ENCODE measurements at regions not wholly inside any gene's neighbourhood (a gene's known extent, or its start where the extent isn't known, plus 50 kb on each side); places are given as distances from the start of the nearest gene placed in this dataset.

- TF ChIP-seq GATA2 (IDR thresholded peaks at IDR 0.05; ENCODE audit: low read depth, low read length), result no peak
- TF ChIP-seq GATA3 (IDR thresholded peaks at IDR 0.05; ENCODE audit: low read depth, low read length), result no peak
Measured at GRCh38 chr3:110928016-110928662, 143.5 kb upstream of the NECTIN3 start.

- TF ChIP-seq GATA3 (IDR thresholded peaks at IDR 0.05; ENCODE audit: low read depth, low read length), result no peak
- TF ChIP-seq GATA2 (IDR thresholded peaks at IDR 0.05; ENCODE audit: low read depth, low read length), result no peak
Measured at GRCh38 chr3:110929816-110930215, 141.8 kb upstream of the NECTIN3 start.

- no peak for TF ChIP-seq GATA2 (IDR thresholded peaks at IDR 0.05; ENCODE audit: low read depth, low read length)
- no peak for TF ChIP-seq GATA3 (IDR thresholded peaks at IDR 0.05; ENCODE audit: low read depth, low read length)
Measured at GRCh38 chr3:110932567-110932966, 139.0 kb upstream of the NECTIN3 start.

GRCh38 chr3:110933821-110934426, 137.7 kb upstream of the NECTIN3 start:
- TF ChIP-seq GATA3 (IDR thresholded peaks at IDR 0.05; ENCODE audit: low read depth, low read length), result no peak
- no peak for TF ChIP-seq GATA2 (IDR thresholded peaks at IDR 0.05; ENCODE audit: low read depth, low read length)

GRCh38 chr3:110938629-110939028, 133.0 kb upstream of the NECTIN3 start:
- TF ChIP-seq GATA2 (IDR thresholded peaks at IDR 0.05; ENCODE audit: low read depth, low read length) (no peak), GATA3 (IDR thresholded peaks at IDR 0.05; ENCODE audit: low read depth, low read length) (no peak)

GRCh38 chr3:110940055-110940454, 131.6 kb upstream of the NECTIN3 start:
- TF ChIP-seq GATA2 (IDR thresholded peaks at IDR 0.05; ENCODE audit: low read depth, low read length) (no peak), GATA3 (IDR thresholded peaks at IDR 0.05; ENCODE audit: low read depth, low read length) (no peak)

DNA sequence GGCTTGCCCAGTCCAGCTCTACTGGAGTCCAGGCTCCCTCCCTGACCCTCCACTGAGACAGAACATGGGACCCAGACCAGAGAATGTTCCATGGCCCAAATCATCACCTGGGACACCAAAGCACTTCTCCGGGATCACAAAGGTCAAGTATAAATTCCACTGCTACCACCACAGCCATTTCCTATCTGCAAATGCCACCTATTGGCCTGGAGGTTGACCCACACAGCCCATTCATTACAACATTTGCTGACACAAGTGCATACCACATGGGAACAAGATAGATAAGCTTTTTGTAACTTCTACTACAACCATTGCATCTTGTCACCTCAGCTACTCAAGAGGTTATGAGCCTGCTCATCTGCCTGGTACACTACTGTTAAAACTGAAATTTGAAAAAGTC, 126.8 kb upstream of the NECTIN3 start:
- TF ChIP-seq GATA3 (IDR thresholded peaks at IDR 0.05; ENCODE audit: low read depth, low read length) (no peak), GATA2 (IDR thresholded peaks at IDR 0.05; ENCODE audit: low read depth, low read length) (no peak)

GRCh38 chr3:110946810-110947209, 124.8 kb upstream of the NECTIN3 start:
- TF ChIP-seq GATA2 (IDR thresholded peaks at IDR 0.05; ENCODE audit: low read depth, low read length) (no peak), GATA3 (IDR thresholded peaks at IDR 0.05; ENCODE audit: low read depth, low read length) (no peak)

DNA sequence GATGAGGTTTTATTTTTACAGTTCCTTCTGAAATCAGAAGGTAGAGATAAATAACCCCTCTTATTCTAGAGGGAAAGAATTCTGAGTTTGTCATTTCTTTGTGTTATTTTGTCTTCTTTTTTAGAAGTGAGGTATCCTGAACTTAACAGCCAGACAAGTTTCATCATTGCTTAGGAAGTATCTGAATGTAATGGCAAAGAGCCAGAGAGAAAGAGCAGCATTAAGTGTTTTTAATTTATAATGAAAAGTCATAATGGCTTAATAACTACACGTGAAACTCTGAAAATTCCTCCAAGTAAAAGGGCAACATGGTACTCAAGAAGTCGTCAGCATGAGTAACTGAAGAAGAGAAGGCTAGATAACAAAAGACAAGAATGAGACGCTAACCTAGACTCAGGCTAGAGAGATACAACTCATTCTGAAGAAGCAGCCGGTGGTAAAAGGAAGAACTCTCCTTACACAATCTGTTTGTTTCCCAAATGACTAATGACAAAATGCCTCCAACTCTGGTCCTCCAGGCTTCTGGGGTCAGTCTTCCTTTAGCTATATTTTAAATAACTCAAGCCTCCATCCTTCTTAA, 116.2 kb upstream of the NECTIN3 start:
- TF ChIP-seq GATA2 (IDR thresholded peaks at IDR 0.05; ENCODE audit: low read depth, low read length) (no peak), GATA3 (IDR thresholded peaks at IDR 0.05; ENCODE audit: low read depth, low read length) (no peak)

- TF ChIP-seq GATA3 (IDR thresholded peaks at IDR 0.05; ENCODE audit: low read depth, low read length), result no peak
- no peak for TF ChIP-seq GATA2 (IDR thresholded peaks at IDR 0.05; ENCODE audit: low read depth, low read length)
Measured at GRCh38 chr3:110956081-110956480, 115.5 kb upstream of the NECTIN3 start.

DNA sequence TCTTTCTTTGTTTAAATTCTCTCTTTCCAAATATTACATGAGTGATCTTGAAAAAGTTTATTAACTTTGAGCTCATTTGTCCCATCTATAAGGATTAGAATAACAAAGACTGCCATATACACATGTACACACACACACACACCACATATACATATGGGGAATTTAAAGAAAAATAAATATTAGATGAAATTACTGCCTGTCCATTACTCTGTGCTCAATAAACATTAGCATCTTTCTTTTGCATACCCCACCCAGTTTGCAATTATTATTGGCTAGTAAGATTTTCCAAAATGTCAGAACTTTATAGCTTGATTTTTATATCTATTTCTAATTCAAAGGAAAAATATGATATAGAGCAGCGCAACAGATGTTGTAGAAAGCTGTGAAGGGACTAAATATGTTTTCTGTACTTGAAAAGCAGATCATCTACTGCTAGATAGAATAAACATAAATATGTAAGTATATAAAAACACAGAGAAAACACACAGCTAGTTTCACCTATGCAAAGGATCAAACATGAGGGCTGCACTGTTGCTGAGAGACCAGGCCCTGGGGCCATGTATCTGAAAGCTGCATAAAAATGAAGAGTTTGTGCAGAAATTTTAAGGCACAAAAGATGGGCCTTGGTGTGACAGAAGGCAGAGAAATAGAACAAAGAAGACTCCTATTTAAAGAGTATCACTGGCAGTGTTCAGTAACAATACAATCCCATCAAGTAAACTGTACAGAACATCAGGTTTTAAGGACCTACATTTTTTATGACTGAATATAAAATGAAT, 114.2 kb upstream of the NECTIN3 start:
- TF ChIP-seq GATA2 (IDR thresholded peaks at IDR 0.05; ENCODE audit: low read depth, low read length) (no peak), GATA3 (IDR thresholded peaks at IDR 0.05; ENCODE audit: low read depth, low read length) (no peak)

DNA sequence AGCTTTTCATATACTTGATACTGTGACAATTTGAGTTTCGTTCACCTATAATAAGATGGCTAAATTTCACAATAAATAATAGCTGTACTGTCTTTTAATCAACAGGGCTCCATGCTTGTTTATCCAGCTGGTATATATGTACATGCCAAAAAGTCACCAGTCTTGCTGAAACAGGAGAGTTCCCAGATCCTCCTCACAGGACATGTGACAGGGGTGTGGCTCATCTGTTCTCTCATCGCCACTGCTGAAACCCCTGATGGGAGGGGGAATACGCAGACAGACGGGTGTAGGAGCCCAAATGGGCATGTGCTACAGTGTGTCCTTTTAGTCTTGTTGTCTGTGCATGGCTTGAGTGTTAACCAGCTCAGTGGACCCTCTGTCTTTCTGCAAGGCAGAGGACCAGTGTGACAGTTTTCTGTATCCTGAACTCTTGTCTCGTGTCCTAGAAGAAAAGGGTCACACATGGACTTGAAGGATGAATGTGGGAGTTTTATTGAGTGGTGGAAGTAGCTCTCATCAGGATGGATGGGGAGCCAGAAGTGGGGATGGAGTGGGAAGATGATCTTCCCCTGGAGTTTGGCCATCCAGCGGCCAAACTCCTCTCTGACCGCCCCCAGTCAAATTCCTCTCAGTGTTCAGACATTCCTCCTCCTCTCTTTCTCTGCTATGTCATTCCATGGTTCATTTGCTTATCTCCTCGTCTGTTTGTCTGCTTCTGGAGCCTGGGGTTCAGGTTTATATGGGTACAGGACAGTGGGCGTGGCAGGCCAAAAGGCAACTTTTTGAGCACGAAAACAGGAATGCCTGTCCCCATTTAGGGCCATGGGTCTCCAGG, 113.1 kb upstream of the NECTIN3 start:
- TF ChIP-seq GATA2 (IDR thresholded peaks at IDR 0.05; ENCODE audit: low read depth, low read length) (no peak), GATA3 (IDR thresholded peaks at IDR 0.05; ENCODE audit: low read depth, low read length) (no peak)

DNA sequence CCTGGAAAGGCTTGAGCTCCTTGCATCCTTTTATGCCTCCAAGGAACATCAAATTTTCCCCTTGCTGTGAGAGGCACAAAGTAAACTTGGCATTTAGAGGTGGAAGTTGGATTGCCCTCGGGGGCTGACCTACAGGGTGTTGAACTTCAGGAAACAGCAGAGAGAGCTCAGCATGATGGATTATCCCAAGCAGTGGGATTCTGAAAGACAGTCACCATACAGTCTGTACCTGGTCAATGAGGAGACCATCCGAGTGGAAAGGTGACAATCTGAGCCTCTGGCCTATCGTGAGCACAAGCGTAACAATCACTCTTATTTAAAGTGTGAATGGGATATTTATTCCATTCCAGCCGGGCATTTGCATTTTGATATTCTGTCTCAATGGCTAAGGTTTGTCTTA, 105.6 kb upstream of the NECTIN3 start:
- TF ChIP-seq GATA3 (IDR thresholded peaks at IDR 0.05; ENCODE audit: low read depth, low read length), result no peak
- TF ChIP-seq GATA2 (IDR thresholded peaks at IDR 0.05; ENCODE audit: low read depth, low read length), result no peak

Data from SH-SY5Y (cell line).